IMR-90 (cell line): ENCODE measurements at regions not wholly inside any gene's neighbourhood (a gene's known extent, or its start where the extent isn't known, plus 50 kb on each side); places are given as distances from the start of the nearest gene placed in this dataset.

Experiments
- ATAC-seq: fragments of 200-7000 bp; cut with Tn5 transposase; 2 replicates; pipeline ENCODE4 v1.9.1; 2020; ENCODE audit warnings: low read depth, mild to moderate bottlenecking, moderate library complexity
- BruUV-seq: library from RNA; stranded (reverse); fragments of 400-500 nt; replicated peaks from 2 replicates; lab custom pipeline; 2021; lab: Mats Ljungman, UMichigan
- CTCF ChIA-PET: fragments of 300-600 bp; formaldehyde crosslinking; extraction: SDS; loops from one replicate; lab custom pipeline; 2021; ENCODE audit warnings: antibody characterized with exemption; lab: Yijun Ruan, JAX
- POLR2A ChIA-PET: fragments of 300-600 bp; sonication (Branson Sonifier 250); formaldehyde crosslinking; loops from one replicate; lab custom pipeline; 2022; ENCODE audit warnings: antibody characterized with exemption; ENCODE audit not compliant: unreplicated experiment; lab: Charles Lee
- DNase-seq: peaks from one replicate; pipeline ENCODE4 v3.0.0; 2013
- H2AFZ ChIP-seq: replicated peaks from 2 replicates; pipeline ENCODE3; 2013; ENCODE audit warnings: low read length, mild to moderate bottlenecking; ENCODE audit not compliant: poor library complexity
- H2AK5ac ChIP-seq: 2 replicates; pipeline ENCODE4 v1.6.1; 2013; ENCODE audit warnings: low read depth, low read length, inconsistent platforms
- H2AK9ac ChIP-seq: replicated peaks from 2 replicates; pipeline ENCODE3; 2013; ENCODE audit warnings: mild to moderate bottlenecking, low read depth, low read length, moderate library complexity; ENCODE audit not compliant: poor library complexity
- H2BK120ac ChIP-seq: 2 replicates; pipeline ENCODE4 v1.6.1; 2013; ENCODE audit warnings: low read depth, low read length, inconsistent platforms
- H2BK15ac ChIP-seq: 3 replicates; pipeline ENCODE4 v1.6.1; 2013; ENCODE audit warnings: low read depth, low read length, inconsistent platforms
- H2BK20ac ChIP-seq: 2 replicates; pipeline ENCODE4 v1.6.1; 2013; ENCODE audit warnings: low read depth, mild to moderate bottlenecking, inconsistent platforms, low read length, moderate library complexity
- H2BK5ac ChIP-seq: 2 replicates; pipeline ENCODE4 v1.6.1; 2013; ENCODE audit warnings: mild to moderate bottlenecking, low read depth, low read length, inconsistent platforms; ENCODE audit not compliant: poor library complexity, severe bottlenecking
- H3K14ac ChIP-seq: replicated peaks from 2 replicates; pipeline ENCODE4 v1.6.1; 2013; ENCODE audit warnings: low read depth, low read length, inconsistent platforms
- H3K18ac ChIP-seq: 2 replicates; pipeline ENCODE4 v1.6.1; 2013; ENCODE audit warnings: low read depth, low read length, control low read depth
- H3K23ac ChIP-seq: 2 replicates; pipeline ENCODE4 v1.6.1; 2013; ENCODE audit warnings: low read depth, low read length, inconsistent platforms
- H3K27ac ChIP-seq: 2 replicates; pipeline ENCODE4 v1.5.1; 2013; ENCODE audit warnings: mild to moderate bottlenecking, control low read depth, low read length; ENCODE audit not compliant: insufficient read depth
- H3K27me3 ChIP-seq: 2 replicates; pipeline ENCODE4 v1.6.1; 2013; ENCODE audit warnings: low read length; ENCODE audit not compliant: control insufficient read depth, insufficient read depth
- H3K36me3 ChIP-seq: 2 replicates; pipeline ENCODE4 v1.6.1; 2013; ENCODE audit warnings: low read length, mixed read lengths; ENCODE audit not compliant: control insufficient read depth, insufficient read depth
- H3K4ac ChIP-seq: 2 replicates; pipeline ENCODE4 v1.6.1; 2013; ENCODE audit warnings: low read depth, low read length, inconsistent platforms
- H3K4me1 ChIP-seq: 2 replicates; pipeline ENCODE4 v1.6.1; 2013; ENCODE audit warnings: low read length, mixed read lengths; ENCODE audit not compliant: control insufficient read depth, insufficient read depth
- H3K4me2 ChIP-seq: 2 replicates; pipeline ENCODE4 v1.6.1; 2013; ENCODE audit warnings: low read depth, mild to moderate bottlenecking, control low read depth, low read length, moderate library complexity
- H3K4me3 ChIP-seq: 2 replicates; pipeline ENCODE4 v1.5.1; 2013; ENCODE audit warnings: low read depth, mild to moderate bottlenecking, control low read depth, low read length, moderate library complexity; ENCODE audit not compliant: insufficient read depth
- H3K56ac ChIP-seq: 2 replicates; pipeline ENCODE4 v1.6.1; 2013; ENCODE audit warnings: low read length, inconsistent platforms; ENCODE audit not compliant: insufficient read depth; ENCODE audit errors: extremely low read depth
- H3K79me1 ChIP-seq, 2 experiments: 2 replicates each; pipeline ENCODE4 v1.6.1; 2013; ENCODE audit warnings: low read length in 2 of 2, inconsistent platforms in 1 of 2, low read depth in 1 of 2
- H3K9ac ChIP-seq: 2 replicates; pipeline ENCODE4 v1.6.1; 2013; ENCODE audit warnings: low read depth, low read length, control low read depth
- H3K9me1 ChIP-seq: 2 replicates; pipeline ENCODE4 v1.6.1; 2013; ENCODE audit warnings: low read length, inconsistent platforms; ENCODE audit not compliant: insufficient read depth
- H3K9me3 ChIP-seq: 2 replicates; pipeline ENCODE4 v1.6.1; 2013; ENCODE audit warnings: low read length; ENCODE audit not compliant: control insufficient read depth, insufficient read depth
- H4K20me1 ChIP-seq: 2 replicates; pipeline ENCODE4 v1.6.1; 2013; ENCODE audit warnings: low read length, inconsistent platforms; ENCODE audit not compliant: insufficient read depth
- H4K5ac ChIP-seq: 2 replicates; pipeline ENCODE4 v1.6.1; 2013; ENCODE audit warnings: mild to moderate bottlenecking, low read depth, low read length, control low read depth
- H4K8ac ChIP-seq, 2 experiments: 2 replicates each; pipeline ENCODE4 v1.6.1; 2013; ENCODE audit warnings: low read depth in 2 of 2, low read length in 2 of 2, control low read depth in 1 of 2, inconsistent platforms in 1 of 2
- H4K91ac ChIP-seq: 2 replicates; pipeline ENCODE4 v1.6.1; 2013; ENCODE audit warnings: low read depth, low read length, inconsistent platforms; ENCODE audit not compliant: insufficient read depth
- CEBPB ChIP-seq: IDR thresholded peaks from 2 replicates; pipeline ENCODE4 v1.6.1; 2012; ENCODE audit warnings: low read depth, low read length, improper control_type of control experiment
- FOS ChIP-seq: fragments of 150-350 bp; IDR thresholded peaks from 2 replicates; pipeline ENCODE4 v1.6.1; 2016; ENCODE audit warnings: low read depth, low read length
- MAFK ChIP-seq: IDR thresholded peaks from 2 replicates; pipeline ENCODE4 v1.6.1; 2012; ENCODE audit warnings: low read depth, low read length, improper control_type of control experiment
- MAZ ChIP-seq: IDR thresholded peaks from 2 replicates; pipeline ENCODE4 v1.6.1; 2012; ENCODE audit warnings: low read depth, mild to moderate bottlenecking, low read length, improper control_type of control experiment, moderate library complexity, borderline replicate concordance
- POLR2A ChIP-seq: IDR thresholded peaks from 2 replicates; pipeline ENCODE4 v1.6.1; 2012; ENCODE audit warnings: mild to moderate bottlenecking, low read depth, low read length
- RCOR1 ChIP-seq: IDR thresholded peaks from 2 replicates; pipeline ENCODE4 v1.6.1; 2012; ENCODE audit warnings: mild to moderate bottlenecking, low read length, improper control_type of control experiment; ENCODE audit not compliant: insufficient replicate concordance
- RFX5 ChIP-seq: IDR thresholded peaks from 2 replicates; pipeline ENCODE4 v1.8.0; 2012; ENCODE audit warnings: low read depth, mild to moderate bottlenecking, low read length, moderate library complexity
- SMC3 ChIP-seq: fragments of 150-350 bp; IDR thresholded peaks from 2 replicates; pipeline ENCODE4 v1.6.1; 2016; ENCODE audit warnings: low read depth, mild to moderate bottlenecking, antibody characterized with exemption, low read length, moderate library complexity
- WGBS, 2 experiments: methylation state at CpG; one replicate each; pipeline versions ENCODE4 v1.1.5 to v1.1.7; 2013; ENCODE audit warnings: missing lambda C conversion rate in 2 of 2; ENCODE audit not compliant: insufficient read length in 1 of 2; ENCODE audit errors: extremely low coverage in 2 of 2; 5-methylcytosine and 5-hydroxymethylcytosine counted together
- dilution Hi-C: fragments of 300-500 bp; cut with HindIII; formaldehyde crosslinking; loops from one replicate; pipeline ENCODE4 v1.14.3; 2018; ENCODE audit warnings: low sequenced_read_pairs; ENCODE audit not compliant: unreplicated experiment
- in situ Hi-C: fragments of 300-500 bp; cut with MboI; formaldehyde crosslinking; loops from 3 replicates; pipeline ENCODE4 v1.14.3; 2019; ENCODE audit warnings: low sequenced_read_pairs, inconsistent platforms, mixed read lengths
- intact Hi-C: fragments of 100-400 bp; cut with micrococcal nuclease; formaldehyde crosslinking; loops from 2 replicates; pipeline ENCODE4 v1.10.0; 2022
- TF ChIP-seq, protein P1 (sequence below): fragments of 150-350 bp; IDR thresholded peaks from 2 replicates; pipeline ENCODE4 v1.6.1; 2017; ENCODE audit warnings: mild to moderate bottlenecking, antibody characterized with exemption, low read length, low read depth

DNA sequence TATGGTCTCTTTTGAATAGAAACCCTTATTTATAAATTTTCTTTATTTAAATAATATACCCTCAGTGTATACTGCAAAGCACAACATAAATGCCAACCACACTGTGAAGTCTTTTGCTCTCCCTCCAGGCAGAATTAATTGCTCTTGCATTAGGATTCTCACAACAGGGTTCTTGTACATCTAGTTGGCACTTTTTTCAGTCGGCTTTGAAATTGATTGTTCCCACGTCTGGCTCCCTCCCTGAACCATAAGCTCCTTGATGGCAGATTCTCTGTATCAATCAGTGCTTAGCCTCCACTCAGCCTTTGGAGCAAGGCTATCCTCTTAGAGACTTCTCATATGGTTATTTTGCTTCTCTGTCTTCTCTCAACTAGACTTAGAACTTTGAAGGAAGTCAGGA is 288.0 kb upstream of the POU3F2 start:
- Histone ChIP-seq H4K20me1 (no peaks in the 10 kb centered on the region), H3K56ac (no peak overlapping the region), H2BK5ac (no peak overlapping the region), H3K9me3 (no peaks in the 10 kb centered on the region), H2AK5ac (no peak overlapping the region), H3K18ac (no peak overlapping the region), H3K27ac (no peak overlapping the region), H3K9ac (no peak overlapping the region), H4K8ac (no peak overlapping the region), H3K36me3 (no peaks in the 10 kb centered on the region), H3K4me3 (no peak overlapping the region), H2AFZ (no peak overlapping the region), H4K5ac (no peak overlapping the region), H2BK15ac (no peak overlapping the region), H3K9me1 (no peaks in the 10 kb centered on the region), H3K27me3 (no peaks in the 10 kb centered on the region), H3K79me1 (no peaks in the 10 kb centered on the region), H3K4me1 (no peaks in the 10 kb centered on the region), H2BK20ac (no peak overlapping the region), H3K4me2 (no peak overlapping the region), H3K23ac (no peak overlapping the region), H3K14ac (no peak overlapping the region), H2BK120ac (no peak overlapping the region), H2AK9ac (no peak overlapping the region), H3K4ac (no peak overlapping the region), H4K91ac (no peak overlapping the region)
- POLR2A ChIA-PET, result no interaction called here
- CTCF ChIA-PET, result interaction anchor here (0.6 kb wide), 1 partner anchor 15 kb away, joined by 3 read pairs; no protein-coding TSS in a partner anchor
- intact Hi-C loops, result no loop called here
- no CpG with 5 or more reads among the region's 2 CpGs for WGBS, 2 experiments
- dilution Hi-C loops, result no loop called here
- no TSS peak for BruUV-seq
- TF ChIP-seq RCOR1, result no peak
- TF ChIP-seq POLR2A, result no peak
- no peak for TF ChIP-seq RFX5
- TF ChIP-seq SMC3, result no peak
- TF ChIP-seq MAFK, result no peak
- no peak for TF ChIP-seq MAZ
- no peak for TF ChIP-seq CEBPB
- TF ChIP-seq, protein P1, sequence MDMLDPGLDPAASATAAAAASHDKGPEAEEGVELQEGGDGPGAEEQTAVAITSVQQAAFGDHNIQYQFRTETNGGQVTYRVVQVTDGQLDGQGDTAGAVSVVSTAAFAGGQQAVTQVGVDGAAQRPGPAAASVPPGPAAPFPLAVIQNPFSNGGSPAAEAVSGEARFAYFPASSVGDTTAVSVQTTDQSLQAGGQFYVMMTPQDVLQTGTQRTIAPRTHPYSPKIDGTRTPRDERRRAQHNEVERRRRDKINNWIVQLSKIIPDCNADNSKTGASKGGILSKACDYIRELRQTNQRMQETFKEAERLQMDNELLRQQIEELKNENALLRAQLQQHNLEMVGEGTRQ, result no peak
- no peak for TF ChIP-seq FOS
- ATAC-seq, result no peak
- no peak for DNase-seq
- in situ Hi-C loops, result no loop called here
